ENCODE measurements at regions not wholly inside any gene's neighbourhood (a gene's known extent, or its start where the extent isn't known, plus 50 kb on each side); places are given as distances from the start of the nearest gene placed in this dataset.
"Not testable (repeated sequence)": the region's sequence is repeated elsewhere in the genome, so short reads cannot be mapped to it uniquely, and the experiment has no call there.

GRCh38 chr1:30229557-30229956, 493.8 kb downstream of the MATN1 start:
- DNase-seq: no peak

GRCh38 chr1:30226648-30227047, 496.7 kb downstream of the MATN1 start:
- DNase-seq: no peak

- peak; percentile 53 for DNase-seq
Measured at GRCh38 chr1:30225357-30225756, 498.0 kb downstream of the MATN1 start.

GRCh38 chr1:30219675-30220074, 503.7 kb downstream of the MATN1 start:
- no peak for DNase-seq

GRCh38 chr1:30218438-30218837, 504.9 kb downstream of the MATN1 start:
- peak; percentile 50 for DNase-seq

- DNase-seq: no peak
Measured at GRCh38 chr1:30216602-30217001, 506.8 kb downstream of the MATN1 start.

GRCh38 chr1:30213936-30214335, 509.4 kb downstream of the MATN1 start:
- DNase-seq: no peak

- not testable (repeated sequence) for DNase-seq
Measured at GRCh38 chr1:30207962-30208361, 515.4 kb downstream of the MATN1 start.

- DNase-seq: not testable (repeated sequence)
Measured at GRCh38 chr1:30206631-30207030, 516.8 kb downstream of the MATN1 start.

- DNase-seq: not testable (repeated sequence)
Measured at GRCh38 chr1:30204916-30205315, 518.5 kb downstream of the MATN1 start.

GRCh38 chr1:30201015-30201414, 522.4 kb downstream of the MATN1 start:
- no peak for DNase-seq

GRCh38 chr1:30200161-30200560, 523.2 kb downstream of the MATN1 start:
- DNase-seq: no peak

- no peak for DNase-seq
Measured at GRCh38 chr1:30199563-30199962, 523.8 kb downstream of the MATN1 start.

- DNase-seq: no peak
Measured at GRCh38 chr1:30198795-30199403, 524.5 kb downstream of the MATN1 start.

GRCh38 chr1:30198451-30198760, 525.0 kb downstream of the MATN1 start:
- DNase-seq: no peak

- no peak for DNase-seq
Measured at GRCh38 chr1:30197639-30198450, 525.5 kb downstream of the MATN1 start.

- DNase-seq: no peak
Measured at GRCh38 chr1:30196872-30197638, 526.3 kb downstream of the MATN1 start.

- no peak for DNase-seq
Measured at GRCh38 chr1:30196457-30196856, 526.9 kb downstream of the MATN1 start.

- no peak for DNase-seq
Measured at GRCh38 chr1:30195424-30196134, 527.8 kb downstream of the MATN1 start.

- no peak for DNase-seq
Measured at GRCh38 chr1:30194741-30195423, 528.5 kb downstream of the MATN1 start.

GRCh38 chr1:30194046-30194619, 529.3 kb downstream of the MATN1 start:
- no peak for DNase-seq

- DNase-seq: no peak
Measured at GRCh38 chr1:30192969-30193630, 530.3 kb downstream of the MATN1 start.

Measured in NCI-H524 treated with DMSO at 0.1 percent for 48 hours (cell line).